AG10803 (cell line): ENCODE measurements at regions not wholly inside any gene's neighbourhood (a gene's known extent, or its start where the extent isn't known, plus 50 kb on each side); places are given as distances from the start of the nearest gene placed in this dataset.
A peak's percentile ranks its signal among the peaks of the same experiment; 100 is the strongest.
"Not testable (repeated sequence)": the region's sequence is repeated elsewhere in the genome, so short reads cannot be mapped to it uniquely, and the experiment has no call there.

ENCODE experiments used
- DNase-seq: peaks from one replicate; pipeline ENCODE4 v3.0.0; 2010; ENCODE audit warnings: low read depth
- H3K4me3 ChIP-seq: 2 replicates; pipeline ENCODE4 v1.5.1; 2011; ENCODE audit warnings: mild to moderate bottlenecking, low read length, control low read depth
- TF ChIP-seq, protein P1 (sequence below): conservative IDR thresholded peaks from 2 replicates; pipeline ENCODE4 v1.5.1; 2011; ENCODE audit warnings: mild to moderate bottlenecking, low read length, control low read depth, inconsistent platforms

DNA sequence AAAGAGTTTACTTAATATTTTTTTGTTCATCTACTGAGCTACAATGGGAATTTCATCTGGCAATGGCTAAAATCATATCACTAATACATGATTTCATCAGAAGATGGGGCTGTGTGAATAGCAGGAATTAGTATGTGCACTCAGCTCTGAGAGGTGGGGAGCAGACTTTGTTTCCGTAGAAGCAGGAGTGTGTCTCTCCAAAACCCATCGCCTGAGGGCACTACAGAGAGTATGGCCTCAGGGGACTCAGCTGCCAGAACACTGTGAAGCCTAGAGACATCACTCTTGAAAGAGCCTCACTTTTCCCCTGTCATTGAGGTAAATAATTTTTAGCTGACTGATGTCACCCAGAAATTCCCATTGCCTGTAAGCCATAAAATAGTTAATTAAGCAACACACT lies 261.4 kb upstream of the ISX start:
- peak; percentile 28 for DNase-seq
- TF ChIP-seq, protein P1, sequence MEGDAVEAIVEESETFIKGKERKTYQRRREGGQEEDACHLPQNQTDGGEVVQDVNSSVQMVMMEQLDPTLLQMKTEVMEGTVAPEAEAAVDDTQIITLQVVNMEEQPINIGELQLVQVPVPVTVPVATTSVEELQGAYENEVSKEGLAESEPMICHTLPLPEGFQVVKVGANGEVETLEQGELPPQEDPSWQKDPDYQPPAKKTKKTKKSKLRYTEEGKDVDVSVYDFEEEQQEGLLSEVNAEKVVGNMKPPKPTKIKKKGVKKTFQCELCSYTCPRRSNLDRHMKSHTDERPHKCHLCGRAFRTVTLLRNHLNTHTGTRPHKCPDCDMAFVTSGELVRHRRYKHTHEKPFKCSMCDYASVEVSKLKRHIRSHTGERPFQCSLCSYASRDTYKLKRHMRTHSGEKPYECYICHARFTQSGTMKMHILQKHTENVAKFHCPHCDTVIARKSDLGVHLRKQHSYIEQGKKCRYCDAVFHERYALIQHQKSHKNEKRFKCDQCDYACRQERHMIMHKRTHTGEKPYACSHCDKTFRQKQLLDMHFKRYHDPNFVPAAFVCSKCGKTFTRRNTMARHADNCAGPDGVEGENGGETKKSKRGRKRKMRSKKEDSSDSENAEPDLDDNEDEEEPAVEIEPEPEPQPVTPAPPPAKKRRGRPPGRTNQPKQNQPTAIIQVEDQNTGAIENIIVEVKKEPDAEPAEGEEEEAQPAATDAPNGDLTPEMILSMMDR: 0 out of 2 replicates have a peak, but pooled peaks have one; percentile 13

DNA sequence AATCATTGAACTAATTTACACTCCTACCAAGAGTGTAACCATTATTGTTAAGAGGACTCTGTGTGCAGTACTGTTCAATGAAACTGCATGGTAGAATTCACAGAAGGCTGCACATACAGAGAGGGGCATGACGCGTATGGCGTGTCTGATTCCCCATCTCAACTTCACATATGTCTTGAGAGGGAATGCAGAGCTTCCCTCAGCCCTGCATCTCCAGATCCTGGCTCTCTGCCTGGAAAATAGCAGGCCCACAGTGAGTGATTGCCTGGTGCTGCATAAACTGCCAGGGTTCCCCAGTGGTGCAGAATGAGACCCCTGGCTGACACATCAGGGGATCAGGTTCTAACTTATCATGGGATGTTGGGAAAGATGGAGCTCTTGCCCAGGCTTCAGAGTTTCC lies 260.2 kb upstream of the ISX start:
- no peak overlapping the region for H3K4me3 ChIP-seq
- no peak for DNase-seq
- TF ChIP-seq, protein P1: no peak

More for the DNA sequence above, 261.4 kb upstream of the ISX start:
- H3K4me3 ChIP-seq: no peak overlapping the region

DNA sequence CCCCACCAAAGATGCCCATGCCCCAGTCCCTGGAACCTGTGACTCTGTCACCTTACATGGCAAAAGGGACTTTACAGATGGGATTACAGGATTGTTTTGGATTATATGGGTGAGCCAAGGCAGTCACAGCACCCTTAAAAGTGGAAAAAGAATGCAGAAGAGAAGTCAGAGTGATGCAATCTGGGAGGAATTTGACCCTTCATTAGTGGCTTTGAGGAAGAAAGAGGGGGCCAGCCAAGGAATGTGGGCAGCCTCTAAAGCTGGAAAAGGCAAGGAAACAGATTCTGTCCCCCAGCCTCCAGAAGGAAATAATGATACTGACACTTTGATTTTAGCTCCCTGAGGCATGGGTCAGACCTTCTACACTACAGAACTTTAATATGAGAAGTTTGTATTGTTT lies 257.3 kb upstream of the ISX start:
- TF ChIP-seq, protein P1: no peak
- peak; percentile 32 for DNase-seq
- H3K4me3 ChIP-seq: no peak overlapping the region

DNA sequence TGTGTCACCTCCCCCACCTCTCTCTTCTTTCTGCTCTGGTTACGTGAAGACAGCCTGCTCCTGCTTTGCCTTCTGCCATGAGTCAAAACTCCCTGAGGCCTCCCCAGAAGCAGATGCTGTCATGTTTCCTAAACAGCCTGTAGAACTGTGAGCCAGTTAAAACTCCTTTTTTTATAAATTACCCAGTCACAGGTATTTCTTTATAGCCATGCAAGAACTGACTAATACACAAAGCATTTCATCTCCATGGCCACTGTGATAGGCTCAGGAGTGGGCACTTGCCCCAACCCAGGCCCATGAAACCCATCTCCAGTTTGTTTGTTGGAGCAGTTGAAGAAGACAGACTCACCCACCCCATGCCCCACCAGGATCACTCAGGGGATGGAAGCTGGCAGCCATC lies 253.3 kb upstream of the ISX start:
- TF ChIP-seq, protein P1: no peak
- no peak overlapping the region for H3K4me3 ChIP-seq
- peak; percentile 66 for DNase-seq

DNA sequence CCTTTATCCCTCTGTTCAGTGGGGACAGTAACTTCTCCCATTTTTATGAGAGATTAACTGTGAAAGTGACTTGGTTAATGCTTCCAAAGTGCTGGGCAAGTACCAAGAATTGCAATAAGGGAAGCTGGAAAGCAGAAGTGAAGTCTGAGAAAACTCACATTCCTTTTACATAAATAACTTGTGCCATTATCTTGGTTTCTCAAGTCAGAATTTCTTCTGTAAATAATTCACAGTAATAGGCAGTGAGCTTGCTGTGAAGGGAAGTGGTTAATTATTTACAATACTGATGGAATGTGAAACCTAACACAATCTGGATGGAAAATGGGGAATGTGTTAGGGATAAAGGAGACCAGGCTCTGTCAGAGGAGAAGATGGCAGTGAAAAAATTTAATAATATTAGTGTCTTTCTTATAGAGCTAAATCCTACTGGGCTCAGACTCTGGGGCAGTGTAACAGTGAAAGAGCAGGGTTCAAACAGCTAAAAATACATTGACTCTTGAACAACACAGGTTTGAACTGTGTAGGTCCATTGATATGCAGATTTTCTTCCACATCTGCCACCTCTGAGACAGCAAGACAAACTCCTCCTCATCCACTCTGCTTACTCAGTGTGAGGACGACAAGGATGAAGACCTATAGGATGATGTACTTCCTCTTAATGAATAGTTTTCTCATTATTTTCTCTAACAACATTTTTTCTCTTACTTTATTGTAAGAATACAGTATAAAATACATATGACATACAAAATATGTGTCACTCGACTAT lies 251.5 kb upstream of the ISX start:
- DNase-seq: peak; percentile 67
- no peak overlapping the region for H3K4me3 ChIP-seq
- TF ChIP-seq, protein P1: no peak

DNA sequence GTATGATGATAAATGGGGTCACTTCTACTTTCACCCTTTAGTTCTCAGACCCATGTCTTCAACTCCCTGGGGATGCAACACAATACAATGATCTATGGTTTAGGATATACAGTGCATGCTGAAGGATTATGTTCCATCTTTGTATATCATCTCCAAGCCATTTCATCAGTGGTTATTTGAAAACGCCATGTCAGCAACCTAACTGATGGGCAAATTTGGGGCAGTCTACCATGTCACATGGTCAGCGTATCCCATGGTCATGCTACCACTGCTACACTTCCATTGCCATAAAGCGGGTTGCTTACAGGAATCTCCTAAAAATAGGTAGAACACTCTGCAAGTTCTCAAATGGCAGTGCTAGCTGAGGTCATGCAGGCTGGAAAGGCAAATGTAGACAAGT lies 236.5 kb upstream of the ISX start:
- H3K4me3 ChIP-seq: no peak overlapping the region
- TF ChIP-seq, protein P1: no peak
- no peak for DNase-seq

DNA sequence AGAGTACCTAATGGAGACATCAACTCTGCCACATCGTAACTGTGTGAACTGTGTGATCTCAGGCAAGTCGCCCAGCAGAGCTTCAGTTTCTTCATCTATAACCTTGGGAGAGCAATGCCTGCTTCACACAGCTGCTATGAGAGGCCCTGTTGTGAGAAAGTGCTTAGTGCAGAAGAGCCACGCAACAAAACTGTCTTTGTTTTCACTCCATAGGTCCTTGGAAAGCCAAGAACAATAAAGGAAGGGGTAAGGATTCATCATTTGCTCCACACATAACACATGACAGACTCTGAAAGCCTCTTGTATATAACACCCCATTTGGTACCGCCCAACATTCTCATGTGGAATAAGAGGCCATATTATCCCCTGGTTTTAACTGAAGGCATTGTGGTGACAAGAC lies 231.9 kb upstream of the ISX start:
- no peak overlapping the region for H3K4me3 ChIP-seq
- TF ChIP-seq, protein P1: no peak
- no peak for DNase-seq

DNA sequence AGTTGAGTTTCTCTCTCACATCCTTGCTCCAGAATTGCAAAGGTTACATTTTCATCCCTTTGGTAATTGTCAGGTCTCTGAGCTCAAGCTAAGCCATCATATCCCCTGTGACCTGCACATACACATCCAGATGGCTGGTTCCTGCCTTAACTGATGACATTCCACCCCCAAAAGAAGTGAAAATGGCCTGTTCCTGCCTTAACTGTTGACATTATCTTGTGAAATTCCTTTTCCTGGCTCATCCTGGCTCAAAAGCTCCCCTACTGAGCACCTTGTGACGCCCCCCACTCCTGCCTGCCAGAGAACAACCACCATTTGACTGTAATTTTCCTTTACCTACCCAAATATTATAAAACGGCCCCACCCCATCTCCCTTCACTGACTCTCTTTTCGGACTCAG lies 231.4 kb upstream of the ISX start:
- not testable (repeated sequence) for DNase-seq, H3K4me3 ChIP-seq
